Activated CD8-positive, alpha-beta T cell treated with anti-CD3 and anti-CD28 coated beads for 36 hours (primary cell): ENCODE measurements at regions not wholly inside any gene's neighbourhood (a gene's known extent, or its start where the extent isn't known, plus 50 kb on each side); places are given as distances from the start of the nearest gene placed in this dataset.

ENCODE experiments used
- ATAC-seq: fragments of 200-7000 bp; cut with Tn5 transposase; one replicate; pipeline ENCODE4 v1.10.0; 2021; ENCODE audit warnings: mild to moderate bottlenecking, moderate library complexity
- CTCF ChIA-PET: fragments of 350-600 bp; sonication (Branson Sonifier 250); formaldehyde crosslinking; loops from one replicate; lab custom pipeline; 2021; ENCODE audit warnings: antibody characterized with exemption; lab: Charles Lee
- POLR2A ChIA-PET: fragments of 350-600 bp; sonication (Branson Sonifier 250); formaldehyde crosslinking; loops from one replicate; lab custom pipeline; 2021; ENCODE audit warnings: antibody characterized with exemption; lab: Charles Lee
- DNase-seq: peaks from one replicate; pipeline ENCODE4 v3.0.0-alpha.2; 2020
- H3K27ac Mint-ChIP-seq: one replicate; pipeline ENCODE4 v1.8.0; 2021; ENCODE audit warnings: mild to moderate bottlenecking, mixed read lengths
- H3K27me3 Mint-ChIP-seq: one replicate; pipeline ENCODE4 v1.8.0; 2021; ENCODE audit warnings: mixed read lengths
- H3K36me3 Mint-ChIP-seq: one replicate; pipeline ENCODE4 v1.8.0; 2021; ENCODE audit warnings: low read depth, mixed read lengths
- H3K4me1 Mint-ChIP-seq: one replicate; pipeline ENCODE4 v1.8.0; 2021; ENCODE audit warnings: low read depth, mixed read lengths
- H3K4me3 Mint-ChIP-seq: one replicate; pipeline ENCODE4 v1.8.0; 2021; ENCODE audit warnings: mild to moderate bottlenecking, moderate library complexity, mixed read lengths
- H3K9me3 Mint-ChIP-seq: one replicate; pipeline ENCODE4 v1.8.0; 2021; ENCODE audit warnings: mixed read lengths
- CTCF ChIP-seq: fragments of 200-600 bp; IDR thresholded peaks from one replicate; pipeline ENCODE4 v1.8.0; 2022; ENCODE audit warnings: antibody characterized with exemption, mild to moderate bottlenecking
- intact Hi-C: fragments of 100-400 bp; cut with micrococcal nuclease; formaldehyde crosslinking; loops from one replicate; pipeline ENCODE4 v1.10.0; 2022

GRCh38 chr2:16334366-16334765 is 331.3 kb downstream of the CYRIA start:
- intact Hi-C loops, result no loop called here
- no peak for DNase-seq
- no peak for TF ChIP-seq CTCF
- CTCF ChIA-PET, result no interaction called here
- Mint-ChIP-seq H3K4me3 (no peak overlapping the region), H3K27ac (no peak overlapping the region), H3K36me3 (no peaks in the 10 kb centered on the region), H3K9me3 (peaks cover 9% of the 10 kb centered on the region), H3K27me3 (no peaks in the 10 kb centered on the region), H3K4me1 (no peaks in the 10 kb centered on the region)
- POLR2A ChIA-PET, result no interaction called here
- ATAC-seq, result no peak

GRCh38 chr2:16333681-16334080 is 332.0 kb downstream of the CYRIA start:
- H3K27me3 Mint-ChIP-seq, result no peaks in the 10 kb centered on the region
- no peak for ATAC-seq
- intact Hi-C loops, result no loop called here
- no peak for DNase-seq
- H3K4me1 Mint-ChIP-seq, result no peaks in the 10 kb centered on the region
- ChIA-PET CTCF (no interaction called here), POLR2A (no interaction called here)
- H3K36me3 Mint-ChIP-seq, result no peaks in the 10 kb centered on the region
- H3K27ac Mint-ChIP-seq, result no peak overlapping the region
- H3K4me3 Mint-ChIP-seq, result no peak overlapping the region
- peaks cover 5% of the 10 kb centered on the region for H3K9me3 Mint-ChIP-seq
- no peak for TF ChIP-seq CTCF

GRCh38 chr2:16332681-16333557 is 332.7 kb downstream of the CYRIA start:
- no peak overlapping the region for H3K27ac Mint-ChIP-seq
- intact Hi-C loops, result no loop called here
- TF ChIP-seq CTCF, result no peak
- no peaks in the 10 kb centered on the region for H3K36me3 Mint-ChIP-seq
- ATAC-seq (no peak), DNase-seq (no peak)
- H3K27me3 Mint-ChIP-seq, result no peaks in the 10 kb centered on the region
- CTCF ChIA-PET, result no interaction called here
- H3K4me3 Mint-ChIP-seq, result no peak overlapping the region
- H3K9me3 Mint-ChIP-seq, result no peaks in the 10 kb centered on the region
- H3K4me1 Mint-ChIP-seq, result no peaks in the 10 kb centered on the region
- POLR2A ChIA-PET, result no interaction called here

GRCh38 chr2:16331772-16332171 is 333.9 kb downstream of the CYRIA start:
- Mint-ChIP-seq H3K4me1 (no peaks in the 10 kb centered on the region), H3K27me3 (no peaks in the 10 kb centered on the region), H3K4me3 (no peak overlapping the region), H3K36me3 (no peaks in the 10 kb centered on the region), H3K9me3 (no peaks in the 10 kb centered on the region), H3K27ac (no peak overlapping the region)
- POLR2A ChIA-PET, result no interaction called here
- intact Hi-C loops, result no loop called here
- no peak for ATAC-seq
- CTCF ChIA-PET, result no interaction called here
- no peak for DNase-seq
- TF ChIP-seq CTCF, result no peak

GRCh38 chr2:16330982-16331381 is 334.7 kb downstream of the CYRIA start:
- H3K27me3 Mint-ChIP-seq, result no peaks in the 10 kb centered on the region
- H3K9me3 Mint-ChIP-seq, result no peaks in the 10 kb centered on the region
- no peak for DNase-seq
- TF ChIP-seq CTCF, result no peak
- no peak overlapping the region for H3K27ac Mint-ChIP-seq
- no peaks in the 10 kb centered on the region for H3K36me3 Mint-ChIP-seq
- CTCF ChIA-PET, result no interaction called here
- no peak for ATAC-seq
- intact Hi-C loops, result no loop called here
- POLR2A ChIA-PET, result no interaction called here
- H3K4me3 Mint-ChIP-seq, result no peak overlapping the region
- no peaks in the 10 kb centered on the region for H3K4me1 Mint-ChIP-seq
